MCF 10A (cell line): ENCODE measurements at regions not wholly inside any gene's neighbourhood (a gene's known extent, or its start where the extent isn't known, plus 50 kb on each side); places are given as distances from the start of the nearest gene placed in this dataset.

Source experiments
- BruUV-seq: library from RNA; stranded (reverse); fragments of 400-500 nt; replicated peaks from 2 replicates; lab custom pipeline; 2021; lab: Mats Ljungman, UMichigan
- CTCF ChIA-PET: fragments of 300-600 bp; sonication (Branson Sonifier 250); formaldehyde crosslinking; extraction: SDS; loops from one replicate; lab custom pipeline; 2021; ENCODE audit warnings: antibody characterized with exemption, inconsistent platforms; lab: Yijun Ruan, JAX
- POLR2A ChIA-PET: fragments of 300-600, 350-650 bp; sonication (Branson Sonifier 250); formaldehyde crosslinking; extraction: SDS; loops from one replicate; lab custom pipeline; 2020; ENCODE audit warnings: antibody characterized with exemption, inconsistent platforms; lab: Yijun Ruan, JAX
- DNase-seq: peaks from one replicate; pipeline ENCODE4 v3.0.0-alpha.2; 2018; ENCODE audit not compliant: unreplicated experiment
- H3K27ac Mint-ChIP-seq: one replicate; pipeline ENCODE4 v1.8.0; 2022; ENCODE audit warnings: mild to moderate bottlenecking, low read depth, mixed read lengths; ENCODE audit not compliant: unreplicated experiment
- H3K27me3 Mint-ChIP-seq: one replicate; pipeline ENCODE4 v1.8.0; 2022; ENCODE audit warnings: mixed read lengths; ENCODE audit not compliant: insufficient read depth, unreplicated experiment
- H3K36me3 Mint-ChIP-seq: one replicate; pipeline ENCODE4 v1.8.0; 2022; ENCODE audit warnings: mild to moderate bottlenecking, moderate library complexity, mixed read lengths; ENCODE audit not compliant: insufficient read depth, unreplicated experiment
- H3K4me1 Mint-ChIP-seq: one replicate; pipeline ENCODE4 v1.8.0; 2022; ENCODE audit warnings: mixed read lengths; ENCODE audit not compliant: insufficient read depth, unreplicated experiment
- H3K4me3 Mint-ChIP-seq: one replicate; pipeline ENCODE4 v1.8.0; 2022; ENCODE audit warnings: mild to moderate bottlenecking, moderate library complexity, mixed read lengths; ENCODE audit not compliant: unreplicated experiment
- H3K9me3 Mint-ChIP-seq: one replicate; pipeline ENCODE4 v1.8.0; 2022; ENCODE audit warnings: mixed read lengths; ENCODE audit not compliant: unreplicated experiment
- intact Hi-C: fragments of 100-400 bp; cut with micrococcal nuclease; formaldehyde crosslinking; loops from 2 replicates; pipeline ENCODE4 v1.14.1; 2022
- TF ChIP-seq, protein P1 (sequence below): fragments of 200-600 bp; IDR thresholded peaks from one replicate; pipeline ENCODE4 v1.8.0; 2022; ENCODE audit warnings: antibody characterized with exemption, mild to moderate bottlenecking; ENCODE audit not compliant: unreplicated experiment

DNA sequence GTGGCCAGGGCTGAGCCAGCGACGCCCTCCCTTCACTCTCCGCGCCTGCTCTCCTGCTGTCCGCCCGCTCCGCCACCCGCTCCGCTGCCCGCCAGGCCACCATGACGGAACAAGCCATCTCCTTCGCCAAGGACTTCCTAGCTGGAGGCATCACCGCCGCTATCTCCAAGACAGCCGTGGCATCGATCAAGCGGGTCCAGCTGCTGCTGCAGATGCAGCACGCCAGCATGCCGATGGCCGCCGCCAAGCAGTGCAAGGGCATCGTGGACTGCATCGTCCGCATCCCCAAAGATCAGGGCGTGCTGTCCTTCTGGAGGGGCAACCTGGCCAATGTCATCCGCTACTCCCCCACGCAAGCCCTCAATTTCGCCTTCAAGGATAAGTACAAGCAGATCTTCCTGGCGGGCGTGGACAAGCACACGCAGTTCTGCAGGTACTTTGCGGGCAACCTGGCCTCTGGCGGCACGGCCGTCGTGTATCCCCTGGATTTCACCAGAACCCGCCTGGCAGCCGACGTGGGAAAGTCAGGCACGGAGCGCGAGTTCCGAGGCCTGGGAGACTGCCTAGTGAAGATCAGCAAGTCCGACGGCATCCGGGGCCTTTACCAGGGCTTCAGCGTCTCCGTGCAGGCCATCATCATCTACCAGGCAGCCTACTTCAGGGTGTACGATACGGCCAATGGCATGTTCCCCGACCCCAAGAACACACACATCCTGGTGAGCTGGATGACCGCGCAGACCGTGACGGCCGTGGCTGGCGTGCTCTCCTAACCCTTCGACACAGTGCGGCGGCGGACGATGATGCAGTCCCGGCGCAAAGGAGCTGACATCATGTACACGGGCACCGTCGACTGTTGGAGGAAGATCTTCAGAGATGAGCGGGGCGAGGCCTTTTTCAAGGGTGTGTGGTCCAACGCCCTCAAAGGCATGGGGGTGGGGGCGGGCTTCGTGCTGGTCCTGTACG is 1130.4 kb upstream of the ACO1 start:
- Mint-ChIP-seq H3K4me3 (no peak overlapping the region), H3K4me1 (no peaks in the 10 kb centered on the region), H3K9me3 (peaks cover 15% of the 10 kb centered on the region), H3K27ac (no peak overlapping the region), H3K36me3 (no peaks in the 10 kb centered on the region), H3K27me3 (no peaks in the 10 kb centered on the region)
- no TSS peak for BruUV-seq
- no peak for DNase-seq
- intact Hi-C loops: no loop called here
- ChIA-PET POLR2A (no interaction called here), CTCF (interaction anchor here (1.0 kb wide), 1 partner anchor 16 kb away, joined by 3 read pairs; no protein-coding TSS in a partner anchor)
- TF ChIP-seq, protein P1, sequence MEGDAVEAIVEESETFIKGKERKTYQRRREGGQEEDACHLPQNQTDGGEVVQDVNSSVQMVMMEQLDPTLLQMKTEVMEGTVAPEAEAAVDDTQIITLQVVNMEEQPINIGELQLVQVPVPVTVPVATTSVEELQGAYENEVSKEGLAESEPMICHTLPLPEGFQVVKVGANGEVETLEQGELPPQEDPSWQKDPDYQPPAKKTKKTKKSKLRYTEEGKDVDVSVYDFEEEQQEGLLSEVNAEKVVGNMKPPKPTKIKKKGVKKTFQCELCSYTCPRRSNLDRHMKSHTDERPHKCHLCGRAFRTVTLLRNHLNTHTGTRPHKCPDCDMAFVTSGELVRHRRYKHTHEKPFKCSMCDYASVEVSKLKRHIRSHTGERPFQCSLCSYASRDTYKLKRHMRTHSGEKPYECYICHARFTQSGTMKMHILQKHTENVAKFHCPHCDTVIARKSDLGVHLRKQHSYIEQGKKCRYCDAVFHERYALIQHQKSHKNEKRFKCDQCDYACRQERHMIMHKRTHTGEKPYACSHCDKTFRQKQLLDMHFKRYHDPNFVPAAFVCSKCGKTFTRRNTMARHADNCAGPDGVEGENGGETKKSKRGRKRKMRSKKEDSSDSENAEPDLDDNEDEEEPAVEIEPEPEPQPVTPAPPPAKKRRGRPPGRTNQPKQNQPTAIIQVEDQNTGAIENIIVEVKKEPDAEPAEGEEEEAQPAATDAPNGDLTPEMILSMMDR: no peak

DNA sequence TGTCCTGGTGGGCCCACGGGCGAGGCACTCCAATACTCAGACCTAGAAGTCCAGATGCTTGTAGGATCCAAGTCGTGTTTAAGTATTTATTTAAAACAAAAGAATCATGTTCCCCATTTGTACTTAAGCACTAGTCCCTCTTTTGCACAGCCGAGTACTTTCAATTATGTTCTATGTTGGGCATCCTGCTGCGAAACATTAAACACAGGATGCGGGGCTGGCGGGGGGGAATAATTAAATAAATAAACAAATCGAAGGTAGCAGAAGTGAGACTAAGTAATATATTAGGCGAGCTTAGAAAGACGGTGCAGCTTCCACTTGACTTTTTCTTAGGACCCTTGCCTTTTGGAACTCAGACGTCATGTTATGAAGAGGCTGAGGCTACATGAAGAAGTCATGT is 1129.2 kb upstream of the ACO1 start:
- Mint-ChIP-seq H3K27ac (no peak overlapping the region), H3K4me1 (no peaks in the 10 kb centered on the region), H3K4me3 (no peak overlapping the region), H3K27me3 (no peaks in the 10 kb centered on the region), H3K9me3 (peaks cover 9% of the 10 kb centered on the region), H3K36me3 (no peaks in the 10 kb centered on the region)
- CTCF ChIA-PET: interaction anchor here (1.0 kb wide), 1 partner anchor 17 kb away, joined by 3 read pairs; no protein-coding TSS in a partner anchor
- intact Hi-C loops: no loop called here
- TF ChIP-seq, protein P1: no peak
- BruUV-seq: no TSS peak
- no peak for DNase-seq
- POLR2A ChIA-PET: no interaction called here

GRCh38 chr9:31259824-31260223 is 1124.6 kb upstream of the ACO1 start:
- ChIA-PET POLR2A (no interaction called here), CTCF (no interaction called here)
- no peaks in the 10 kb centered on the region for H3K27me3 Mint-ChIP-seq
- no peak overlapping the region for H3K27ac Mint-ChIP-seq
- BruUV-seq: no TSS peak
- no peak for DNase-seq
- TF ChIP-seq, protein P1: no peak
- no peaks in the 10 kb centered on the region for H3K4me1 Mint-ChIP-seq
- intact Hi-C loops: no loop called here
- no peaks in the 10 kb centered on the region for H3K9me3 Mint-ChIP-seq
- no peaks in the 10 kb centered on the region for H3K36me3 Mint-ChIP-seq
- H3K4me3 Mint-ChIP-seq: no peak overlapping the region
